NCI-H1105 (cell line): ENCODE measurements at regions not wholly inside any gene's neighbourhood (a gene's known extent, or its start where the extent isn't known, plus 50 kb on each side); places are given as distances from the start of the nearest gene placed in this dataset.

Source experiments
- DNase-seq: peaks from one replicate; lab custom pipeline; 2025; lab: John Stamatoyannopoulos, UW

DNA sequence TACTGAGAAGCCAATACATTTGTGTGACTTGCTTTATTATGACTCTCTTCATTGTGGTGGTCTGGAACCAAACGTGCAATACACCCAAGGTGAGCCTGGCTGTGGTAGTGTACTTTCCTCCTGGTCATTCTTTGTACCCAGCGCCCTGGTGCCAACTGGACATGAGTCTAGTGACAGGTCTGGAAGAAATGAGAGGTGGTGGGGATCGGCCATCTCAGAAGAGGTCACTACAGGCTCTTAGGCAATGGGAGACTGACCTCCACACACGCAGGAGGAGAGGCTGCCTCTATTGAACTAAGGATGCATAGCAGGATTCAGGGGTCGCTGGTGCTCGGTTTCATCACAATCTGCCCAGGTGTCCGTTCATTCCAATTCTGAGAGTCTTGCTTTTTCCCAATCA, 56.4 kb upstream of the RTL6 start:
- no peak for DNase-seq

DNA sequence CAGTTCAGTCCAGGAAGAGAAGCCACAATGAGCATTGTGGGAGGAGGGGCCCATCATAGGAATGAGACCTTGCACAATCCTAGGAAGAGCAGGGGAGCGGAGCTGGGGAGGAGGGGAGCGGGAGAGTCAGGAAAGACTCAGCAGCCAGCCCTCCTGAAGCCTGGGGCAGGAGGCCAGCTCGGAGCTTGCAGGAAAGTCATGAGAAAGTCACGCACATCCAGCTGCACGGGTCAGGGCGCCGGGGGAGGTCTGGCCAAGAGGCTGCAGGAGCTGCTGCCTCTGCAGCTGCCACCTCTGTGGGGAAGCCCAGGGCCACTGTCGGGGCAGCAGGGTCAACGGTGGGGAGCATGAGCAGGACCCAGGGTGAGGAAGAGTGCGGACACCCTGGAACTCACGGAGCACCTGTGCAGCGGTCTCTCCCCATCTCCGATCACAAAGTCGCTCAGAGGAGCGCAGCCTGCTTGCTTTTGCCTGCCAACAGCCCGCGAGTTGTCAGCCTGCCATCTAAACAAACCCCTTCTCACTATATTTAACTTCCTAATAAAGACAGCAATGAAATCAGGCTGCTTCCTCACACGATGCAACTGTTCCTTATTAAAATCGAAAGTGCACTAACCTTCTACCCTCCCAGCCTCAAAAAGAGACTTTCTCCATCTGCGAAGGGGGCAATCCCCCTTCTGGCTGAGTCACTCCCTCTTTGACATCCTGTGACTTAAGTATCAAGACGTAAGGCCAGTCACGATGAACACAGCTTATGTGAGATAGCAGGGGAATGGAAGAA, 52.9 kb upstream of the RTL6 start:
- no peak for DNase-seq

GRCh38 chr22:44549701-44550100, 51.7 kb upstream of the RTL6 start:
- DNase-seq, result no peak

- no peak for DNase-seq
Observed at GRCh38 chr22:44548981-44549380, 50.9 kb upstream of the RTL6 start.
